HepG2 (cell line): ENCODE measurements at regions not wholly inside any gene's neighbourhood (a gene's known extent, or its start where the extent isn't known, plus 50 kb on each side); places are given as distances from the start of the nearest gene placed in this dataset.

Experiments
- EZH2 ChIP-seq: conservative IDR thresholded peaks from 2 replicates; pipeline ENCODE4 v1.6.1; 2012; ENCODE audit warnings: mild to moderate bottlenecking, low read depth, low read length, moderate library complexity
- FOXM1 ChIP-seq: sonication (generic); formaldehyde crosslinking; IDR thresholded peaks from 2 replicates; pipeline ENCODE4 v1.5.0; 2020; ENCODE audit warnings: missing genetic modification reagents
- KIAA2018 ChIP-seq: sonication (generic); formaldehyde crosslinking; IDR thresholded peaks from 2 replicates; pipeline ENCODE4 v1.5.0; 2020; ENCODE audit warnings: mild to moderate bottlenecking, missing genetic modification reagents, borderline replicate concordance
- NFYB ChIP-seq: sonication (generic); formaldehyde crosslinking; IDR thresholded peaks from 2 replicates; pipeline ENCODE4 v1.4.0; 2020; ENCODE audit warnings: missing genetic modification reagents
- RAD21 ChIP-seq: fragments of 450-650 bp; formaldehyde crosslinking; IDR thresholded peaks from 2 replicates; pipeline ENCODE4 v1.5.0; 2020; ENCODE audit warnings: mild to moderate bottlenecking
- SMARCE1 ChIP-seq: fragments of 450-650 bp; IDR thresholded peaks from 2 replicates; pipeline ENCODE4 v1.6.1; 2017; ENCODE audit warnings: borderline replicate concordance
- ZBTB1 ChIP-seq: sonication (generic); formaldehyde crosslinking; IDR thresholded peaks from 2 replicates; pipeline ENCODE4 v1.4.0; 2020; ENCODE audit warnings: missing genetic modification reagents, borderline replicate concordance
- ZBTB33 ChIP-seq: sonication (generic); formaldehyde crosslinking; IDR thresholded peaks from 2 replicates; pipeline ENCODE4 v1.4.0; 2020; ENCODE audit warnings: missing genetic modification reagents
- ZNF382 ChIP-seq: sonication (generic); formaldehyde crosslinking; IDR thresholded peaks from 2 replicates; pipeline ENCODE4 v1.5.0; 2020; ENCODE audit warnings: missing genetic modification reagents, mild to moderate bottlenecking, borderline replicate concordance
- ZNF580 ChIP-seq: IDR thresholded peaks from 2 replicates; pipeline ENCODE4 v1.6.1; 2016; ENCODE audit warnings: low read depth, borderline replicate concordance

- TF ChIP-seq SMARCE1, result no peak
- TF ChIP-seq NFYB, result no peak
- TF ChIP-seq KIAA2018 (CRISPR knock-in tag), result no peak
- TF ChIP-seq FOXM1 (CRISPR knock-in tag), result no peak
- TF ChIP-seq ZNF382 (CRISPR knock-in tag), result no peak
- no peak for TF ChIP-seq ZNF580 (CRISPR knock-in tag)
- no peak for TF ChIP-seq RAD21 (CRISPR knock-in tag)
- no peak for TF ChIP-seq ZBTB33
- no peak for TF ChIP-seq EZH2
- TF ChIP-seq ZBTB1 (CRISPR knock-in tag), result no peak
These were observed 53.3 kb downstream of the TCF20 start for GRCh38 chr22:42217019-42217751.
